Neural progenitor cell (in vitro differentiated cells): ENCODE measurements at regions not wholly inside any gene's neighbourhood (a gene's known extent, or its start where the extent isn't known, plus 50 kb on each side); places are given as distances from the start of the nearest gene placed in this dataset.

Experiments used
- CTCF ChIP-seq: fragments of 200-600 bp; sonication (generic); IDR thresholded peaks from 2 replicates; pipeline ENCODE4 v1.5.1; 2017; ENCODE audit warnings: antibody characterized with exemption, mild to moderate bottlenecking
- EZH2 ChIP-seq: fragments of 200-600 bp; sonication (generic); IDR thresholded peaks from 2 replicates; pipeline ENCODE4 v1.6.1; 2017; ENCODE audit warnings: antibody characterized with exemption, mild to moderate bottlenecking, moderate library complexity
- EZH2phosphoT487 ChIP-seq: fragments of 200-600 bp; sonication (generic); IDR thresholded peaks from 2 replicates; pipeline ENCODE4 v1.6.1; 2017; ENCODE audit warnings: antibody characterized with exemption

DNA sequence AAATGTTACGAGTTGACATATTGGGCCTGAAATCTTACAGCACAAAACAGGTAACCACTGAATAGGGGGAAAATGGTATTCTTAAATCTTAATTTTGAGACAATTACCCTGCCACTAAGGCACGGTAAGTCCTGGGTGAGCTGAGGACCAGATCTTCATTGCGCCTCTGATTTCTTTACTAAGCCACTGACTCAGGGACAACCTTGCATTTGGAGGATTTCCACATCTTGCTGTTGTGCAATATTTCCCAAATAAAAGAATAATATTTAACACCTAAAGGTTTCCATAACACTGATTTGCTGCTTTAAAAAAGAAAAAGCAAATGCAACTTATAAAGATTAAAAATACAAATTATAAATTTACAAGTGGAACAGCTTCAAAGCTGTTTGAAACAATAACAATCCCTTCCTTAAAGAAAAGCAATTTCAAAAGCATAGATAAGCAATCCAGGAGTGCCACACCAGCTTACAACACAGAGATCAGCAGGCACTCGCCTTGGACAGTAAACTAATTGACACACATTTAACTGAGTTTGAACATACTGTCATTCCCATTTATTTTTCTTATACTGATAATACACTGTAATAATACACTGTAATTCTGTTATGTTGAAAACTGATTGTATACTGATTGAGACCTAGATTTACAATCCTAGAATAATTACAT, 79.6 kb upstream of the DOCK9 start:
- TF ChIP-seq CTCF (no peak), EZH2phosphoT487 (no peak), EZH2 (no peak)
